ENCODE measurements at regions not wholly inside any gene's neighbourhood (a gene's known extent, or its start where the extent isn't known, plus 50 kb on each side); places are given as distances from the start of the nearest gene placed in this dataset.

DNA sequence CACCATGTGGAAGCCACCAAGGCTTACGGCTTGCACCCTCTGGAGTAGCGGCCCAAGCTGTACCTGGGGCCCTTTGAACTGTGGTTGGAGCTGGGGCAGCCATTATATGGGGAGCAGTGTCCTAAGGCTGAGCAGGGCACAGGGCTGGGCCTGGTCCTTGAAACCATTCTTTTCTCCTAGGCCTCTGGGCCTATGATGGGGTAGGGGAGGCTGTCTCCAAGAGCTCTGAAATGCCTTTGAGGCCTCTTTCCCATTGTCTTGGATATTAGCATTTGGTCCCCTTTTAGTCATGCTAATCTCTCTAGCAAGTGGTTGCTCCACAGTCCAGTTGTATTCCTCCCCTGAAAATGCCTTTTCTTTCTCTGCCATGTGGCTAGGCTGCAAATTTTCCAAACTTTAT is 96.4 kb upstream of the ARX start:
- TF ChIP-seq, protein P1, sequence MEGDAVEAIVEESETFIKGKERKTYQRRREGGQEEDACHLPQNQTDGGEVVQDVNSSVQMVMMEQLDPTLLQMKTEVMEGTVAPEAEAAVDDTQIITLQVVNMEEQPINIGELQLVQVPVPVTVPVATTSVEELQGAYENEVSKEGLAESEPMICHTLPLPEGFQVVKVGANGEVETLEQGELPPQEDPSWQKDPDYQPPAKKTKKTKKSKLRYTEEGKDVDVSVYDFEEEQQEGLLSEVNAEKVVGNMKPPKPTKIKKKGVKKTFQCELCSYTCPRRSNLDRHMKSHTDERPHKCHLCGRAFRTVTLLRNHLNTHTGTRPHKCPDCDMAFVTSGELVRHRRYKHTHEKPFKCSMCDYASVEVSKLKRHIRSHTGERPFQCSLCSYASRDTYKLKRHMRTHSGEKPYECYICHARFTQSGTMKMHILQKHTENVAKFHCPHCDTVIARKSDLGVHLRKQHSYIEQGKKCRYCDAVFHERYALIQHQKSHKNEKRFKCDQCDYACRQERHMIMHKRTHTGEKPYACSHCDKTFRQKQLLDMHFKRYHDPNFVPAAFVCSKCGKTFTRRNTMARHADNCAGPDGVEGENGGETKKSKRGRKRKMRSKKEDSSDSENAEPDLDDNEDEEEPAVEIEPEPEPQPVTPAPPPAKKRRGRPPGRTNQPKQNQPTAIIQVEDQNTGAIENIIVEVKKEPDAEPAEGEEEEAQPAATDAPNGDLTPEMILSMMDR (conservative IDR thresholded peaks at IDR 0.05) = no peak
- no peak for TF ChIP-seq ZFX (IDR thresholded peaks at IDR 0.05)
